Naive B cell (primary cell): ENCODE measurements at regions not wholly inside any gene's neighbourhood (a gene's known extent, or its start where the extent isn't known, plus 50 kb on each side); places are given as distances from the start of the nearest gene placed in this dataset.

Experiments
- ATAC-seq, 2 donors: fragments of 150-1000 bp; cut with Tn5 transposase; 2 replicates each; pipeline ENCODE4 v1.10.0; 2021; ENCODE audit warnings: low read depth in 2 of 2, mild to moderate bottlenecking in 2 of 2, moderate library complexity in 2 of 2
- DNase-seq: peaks from one replicate; pipeline ENCODE4 v3.0.0; 2022
- H3K27ac Mint-ChIP-seq, 6 donors: one replicate each; pipeline ENCODE4 v1.8.0; 2020 to 2022; ENCODE audit warnings: mild to moderate bottlenecking in 6 of 6, mixed read lengths in 6 of 6, moderate library complexity in 5 of 6, inconsistent platforms in 2 of 6
- H3K27me3 Mint-ChIP-seq, 3 donors: one replicate each; pipeline ENCODE4 v1.8.0; 2021 to 2022; ENCODE audit warnings: mixed read lengths in 3 of 3, mild to moderate bottlenecking in 1 of 3
- H3K36me3 Mint-ChIP-seq, 2 donors: one replicate each; pipeline ENCODE4 v1.8.0; 2020 to 2022; ENCODE audit warnings: mixed read lengths in 2 of 2, inconsistent platforms in 1 of 2, mild to moderate bottlenecking in 1 of 2
- H3K4me1 Mint-ChIP-seq, 3 donors: one replicate each; pipeline ENCODE4 v1.8.0; 2020 to 2022; ENCODE audit warnings: mixed read lengths in 3 of 3, inconsistent platforms in 1 of 3, mild to moderate bottlenecking in 1 of 3, moderate library complexity in 1 of 3
- H3K4me3 Mint-ChIP-seq, 8 donors: one replicate each; pipeline ENCODE4 v1.8.0; 2020 to 2022; ENCODE audit warnings: mild to moderate bottlenecking in 8 of 8, mixed read lengths in 8 of 8, moderate library complexity in 8 of 8, inconsistent platforms in 2 of 8
- H3K9me3 Mint-ChIP-seq, 7 donors: one replicate each; pipeline ENCODE4 v1.8.0; 2020 to 2022; ENCODE audit warnings: mixed read lengths in 7 of 7, mild to moderate bottlenecking in 5 of 7, inconsistent platforms in 2 of 7, moderate library complexity in 1 of 7

GRCh38 chr3:5445676-5446201, 258.2 kb downstream of the EDEM1 start:
- ATAC-seq = no peak
- Mint-ChIP-seq H3K27ac (no peak overlapping the region), H3K9me3 (peaks cover 0 to 16% (median 11%) of the 10 kb centered on the region in 7 donors), H3K4me1 (peaks cover 0 to 7% (median 0%) of the 10 kb centered on the region in 3 donors), H3K27me3 (peaks cover 4 to 14% (median 8%) of the 10 kb centered on the region in 3 donors), H3K4me3 (no peak overlapping the region), H3K36me3 (peaks cover 0 to 4% of the 10 kb centered on the region in 2 donors)
- no peak for DNase-seq

GRCh38 chr3:5448246-5448645, 260.7 kb downstream of the EDEM1 start:
- no peak for DNase-seq
- peaks cover 0 to 7% (median 0%) of the 10 kb centered on the region in 3 donors for H3K4me1 Mint-ChIP-seq
- peaks cover 4 to 14% (median 8%) of the 10 kb centered on the region in 3 donors for H3K27me3 Mint-ChIP-seq
- H3K9me3 Mint-ChIP-seq = peaks cover 0 to 16% (median 11%) of the 10 kb centered on the region in 7 donors
- no peak overlapping the region for H3K4me3 Mint-ChIP-seq
- no peak overlapping the region for H3K27ac Mint-ChIP-seq
- ATAC-seq = no peak
- peaks cover 0 to 4% of the 10 kb centered on the region in 2 donors for H3K36me3 Mint-ChIP-seq

DNA sequence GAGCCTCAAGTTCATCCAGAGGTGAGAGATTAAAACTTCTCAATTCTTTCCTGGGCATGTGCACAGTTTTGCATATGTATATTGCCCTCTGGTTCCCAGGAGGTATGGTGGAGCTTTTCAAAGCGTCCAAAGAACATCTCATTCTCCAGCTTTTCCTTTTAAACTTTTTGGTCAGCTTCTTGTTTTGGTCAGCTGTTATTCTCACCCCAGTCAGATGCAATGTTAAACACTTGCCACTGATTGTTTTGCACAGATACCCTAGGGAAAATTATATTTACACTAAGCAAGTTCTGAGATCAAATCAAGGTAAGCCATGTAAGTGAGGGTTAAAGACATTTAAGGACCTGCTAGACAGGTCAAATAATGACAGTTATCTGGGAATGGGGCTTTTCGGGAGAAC, 261.3 kb downstream of the EDEM1 start:
- peaks cover 0 to 7% (median 0%) of the 10 kb centered on the region in 3 donors for H3K4me1 Mint-ChIP-seq
- no peak for DNase-seq
- peaks cover 0 to 4% of the 10 kb centered on the region in 2 donors for H3K36me3 Mint-ChIP-seq
- no peak overlapping the region for H3K4me3 Mint-ChIP-seq
- peak overlapping the region in 1 of 6 donors; percentile 55 for H3K27ac Mint-ChIP-seq
- ATAC-seq = no peak
- peaks cover 0 to 16% (median 8%) of the 10 kb centered on the region in 7 donors for H3K9me3 Mint-ChIP-seq
- peaks cover 4 to 14% (median 10%) of the 10 kb centered on the region in 3 donors for H3K27me3 Mint-ChIP-seq

- H3K9me3 Mint-ChIP-seq = no peaks in the 10 kb centered on the region
- no peaks in the 10 kb centered on the region for H3K4me1 Mint-ChIP-seq
- peaks cover 0 to 8% (median 5%) of the 10 kb centered on the region in 3 donors for H3K27me3 Mint-ChIP-seq
- H3K4me3 Mint-ChIP-seq = no peak overlapping the region
- DNase-seq (no peak), ATAC-seq (no peak)
- no peak overlapping the region for H3K27ac Mint-ChIP-seq
- H3K36me3 Mint-ChIP-seq = no peaks in the 10 kb centered on the region
Observed at GRCh38 chr3:5456199-5456598, 268.7 kb downstream of the EDEM1 start.

DNA sequence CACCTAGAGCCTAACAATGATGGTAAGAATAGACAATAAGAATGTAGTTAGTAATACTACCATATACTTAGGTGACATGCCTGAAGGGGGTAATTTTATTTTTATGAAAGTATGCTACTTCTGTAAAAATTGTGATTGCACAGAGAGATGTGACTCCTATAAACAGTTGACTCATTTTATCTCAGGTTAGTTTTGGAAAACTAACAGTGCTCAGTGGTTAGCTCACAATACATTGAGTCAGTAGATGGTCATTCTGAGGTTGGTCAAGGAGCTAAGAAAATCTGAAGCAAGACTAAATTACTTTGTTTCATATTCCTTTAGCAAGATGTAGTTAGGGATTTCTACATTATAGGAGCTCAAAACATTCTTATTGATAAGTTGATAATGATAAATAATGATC, 271.0 kb downstream of the EDEM1 start:
- no peak for ATAC-seq
- no peak for DNase-seq
- Mint-ChIP-seq H3K4me3 (no peak overlapping the region), H3K9me3 (no peaks in the 10 kb centered on the region), H3K4me1 (no peaks in the 10 kb centered on the region), H3K36me3 (no peaks in the 10 kb centered on the region), H3K27ac (peak overlapping the region in 1 of 6 donors; percentile 23), H3K27me3 (peaks cover 0 to 11% (median 8%) of the 10 kb centered on the region in 3 donors)

DNA sequence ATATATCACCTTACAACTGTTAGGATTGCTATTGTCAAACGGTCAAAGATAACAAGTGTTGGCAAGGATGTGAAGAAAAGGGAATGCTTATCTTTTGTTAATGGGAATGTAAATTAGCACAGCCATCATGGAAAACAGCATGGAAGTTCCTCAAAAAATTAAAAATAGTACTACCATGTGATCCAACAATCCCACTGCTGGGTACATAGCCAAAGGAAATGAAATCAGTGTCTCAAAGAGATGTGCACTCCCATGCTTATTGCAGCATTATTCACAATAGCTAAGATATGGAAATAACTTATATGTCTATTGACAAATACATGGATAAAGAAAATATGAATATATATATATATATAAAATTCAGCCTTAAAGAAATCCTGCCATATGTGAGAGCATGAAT, 274.6 kb downstream of the EDEM1 start:
- peaks cover 0 to 9% (median 6%) of the 10 kb centered on the region in 3 donors for H3K27me3 Mint-ChIP-seq
- H3K27ac Mint-ChIP-seq = no peak overlapping the region
- no peak overlapping the region for H3K4me3 Mint-ChIP-seq
- ATAC-seq (no peak), DNase-seq (no peak)
- H3K4me1 Mint-ChIP-seq = peaks cover 0 to 4% (median 0%) of the 10 kb centered on the region in 3 donors
- no peaks in the 10 kb centered on the region for H3K36me3 Mint-ChIP-seq
- no peaks in the 10 kb centered on the region for H3K9me3 Mint-ChIP-seq

DNA sequence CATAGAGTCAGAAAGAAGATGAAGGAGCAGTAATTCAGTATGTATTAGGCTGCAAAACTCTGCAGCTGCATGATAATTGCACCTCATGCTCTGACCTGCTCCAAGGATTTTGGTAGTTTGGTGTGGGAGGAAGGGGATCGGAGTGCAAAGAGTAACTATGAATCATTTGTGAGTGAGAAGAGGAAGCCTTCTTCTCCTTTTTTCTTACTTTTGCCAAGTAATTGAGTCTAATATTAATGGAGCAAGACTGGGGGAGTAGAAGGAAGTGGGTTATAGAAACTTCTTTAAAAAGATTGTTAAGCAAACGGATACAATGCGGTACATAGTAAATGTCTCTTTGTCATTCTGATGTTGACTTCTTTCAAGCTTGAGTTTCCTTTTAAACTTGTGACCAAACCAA, 276.5 kb downstream of the EDEM1 start:
- H3K4me1 Mint-ChIP-seq = peaks cover 0 to 4% (median 0%) of the 10 kb centered on the region in 3 donors
- peaks cover 0 to 9% (median 6%) of the 10 kb centered on the region in 3 donors for H3K27me3 Mint-ChIP-seq
- ATAC-seq (no peak), DNase-seq (no peak)
- H3K36me3 Mint-ChIP-seq = no peaks in the 10 kb centered on the region
- H3K27ac Mint-ChIP-seq = peak overlapping the region in 1 of 6 donors; percentile 3
- H3K4me3 Mint-ChIP-seq = no peak overlapping the region
- H3K9me3 Mint-ChIP-seq = no peaks in the 10 kb centered on the region

GRCh38 chr3:5464649-5465048, 277.1 kb downstream of the EDEM1 start:
- peaks cover 0 to 4% (median 0%) of the 10 kb centered on the region in 3 donors for H3K4me1 Mint-ChIP-seq
- no peak overlapping the region for H3K4me3 Mint-ChIP-seq
- H3K9me3 Mint-ChIP-seq = peaks cover 0 to 1% (median 0%) of the 10 kb centered on the region in 7 donors
- H3K27ac Mint-ChIP-seq = no peak overlapping the region
- no peak for ATAC-seq
- peaks cover 4 to 9% (median 8%) of the 10 kb centered on the region in 3 donors for H3K27me3 Mint-ChIP-seq
- no peaks in the 10 kb centered on the region for H3K36me3 Mint-ChIP-seq
- DNase-seq = no peak

DNA sequence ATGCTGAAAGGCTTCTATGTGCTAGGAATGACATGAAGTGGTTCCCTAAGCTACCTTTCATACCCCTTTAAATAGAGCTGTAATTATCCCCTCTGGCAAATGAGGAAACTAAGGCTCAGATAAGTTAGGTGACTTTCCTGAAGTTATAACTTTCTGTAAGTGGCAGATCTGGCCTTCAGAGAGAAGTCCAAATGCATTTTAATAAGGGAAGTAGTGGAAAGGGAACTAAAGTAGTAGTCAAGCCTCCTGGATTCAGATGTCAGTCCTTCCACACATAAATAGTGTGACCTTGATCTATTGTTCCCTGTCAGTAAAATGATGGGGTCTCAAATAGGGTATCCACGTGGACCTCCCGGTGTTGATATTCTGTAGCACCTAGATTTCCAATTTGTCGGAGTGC, 277.7 kb downstream of the EDEM1 start:
- H3K4me3 Mint-ChIP-seq = no peak overlapping the region
- DNase-seq (no peak), ATAC-seq (no peak)
- H3K4me1 Mint-ChIP-seq = peaks cover 0 to 4% (median 0%) of the 10 kb centered on the region in 3 donors
- H3K36me3 Mint-ChIP-seq = no peaks in the 10 kb centered on the region
- no peak overlapping the region for H3K27ac Mint-ChIP-seq
- peaks cover 8 to 10% (median 9%) of the 10 kb centered on the region in 3 donors for H3K27me3 Mint-ChIP-seq
- peaks cover 0 to 1% (median 0%) of the 10 kb centered on the region in 7 donors for H3K9me3 Mint-ChIP-seq

DNA sequence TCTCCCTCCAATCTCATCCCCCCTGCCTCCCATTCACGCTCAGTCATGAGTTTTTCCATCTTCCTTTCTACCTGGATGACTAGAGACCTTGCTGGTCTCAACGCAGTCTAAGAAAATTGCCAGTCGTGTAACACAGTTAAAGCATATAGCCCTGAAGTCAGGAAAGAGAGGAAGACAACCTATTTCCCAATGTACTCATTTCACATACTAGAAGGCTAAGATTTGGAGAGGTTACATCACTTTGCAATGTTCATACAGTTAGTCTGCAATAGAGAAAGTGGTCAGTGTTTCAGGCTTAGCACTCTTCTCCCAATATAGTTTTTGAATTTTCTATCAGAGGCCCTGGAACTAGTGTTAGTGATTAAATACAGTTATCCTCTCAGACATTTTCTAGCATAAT, 278.6 kb downstream of the EDEM1 start:
- no peaks in the 10 kb centered on the region for H3K36me3 Mint-ChIP-seq
- H3K4me3 Mint-ChIP-seq = no peak overlapping the region
- peaks cover 0 to 4% (median 0%) of the 10 kb centered on the region in 3 donors for H3K4me1 Mint-ChIP-seq
- H3K27ac Mint-ChIP-seq = no peak overlapping the region
- peaks cover 0 to 1% (median 0%) of the 10 kb centered on the region in 7 donors for H3K9me3 Mint-ChIP-seq
- DNase-seq (no peak), ATAC-seq (no peak)
- peaks cover 8 to 10% (median 9%) of the 10 kb centered on the region in 3 donors for H3K27me3 Mint-ChIP-seq

DNA sequence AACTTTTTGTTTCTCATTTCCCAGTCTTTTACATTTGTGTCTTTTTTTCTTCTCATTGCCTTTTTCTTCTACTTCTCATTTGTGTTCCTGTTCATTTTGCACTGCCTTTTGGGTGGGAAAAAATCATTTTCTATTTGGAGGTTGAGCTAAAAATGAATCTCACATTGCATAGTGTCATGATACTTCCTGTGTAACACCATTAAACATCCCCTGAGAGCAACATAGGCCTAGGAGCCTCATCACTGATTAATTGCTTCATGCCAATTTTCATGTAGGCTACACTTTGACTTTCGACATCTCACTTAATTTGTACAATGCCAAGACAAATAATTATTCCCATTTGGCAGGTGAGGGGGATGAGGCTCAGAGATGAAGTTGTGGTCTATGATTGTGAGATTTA, 279.2 kb downstream of the EDEM1 start:
- H3K4me1 Mint-ChIP-seq = peaks cover 0 to 4% (median 0%) of the 10 kb centered on the region in 3 donors
- peaks cover 8 to 10% (median 9%) of the 10 kb centered on the region in 3 donors for H3K27me3 Mint-ChIP-seq
- no peak for ATAC-seq
- H3K36me3 Mint-ChIP-seq = no peaks in the 10 kb centered on the region
- H3K27ac Mint-ChIP-seq = no peak overlapping the region
- peaks cover 0 to 1% (median 0%) of the 10 kb centered on the region in 7 donors for H3K9me3 Mint-ChIP-seq
- no peak for DNase-seq
- no peak overlapping the region for H3K4me3 Mint-ChIP-seq

DNA sequence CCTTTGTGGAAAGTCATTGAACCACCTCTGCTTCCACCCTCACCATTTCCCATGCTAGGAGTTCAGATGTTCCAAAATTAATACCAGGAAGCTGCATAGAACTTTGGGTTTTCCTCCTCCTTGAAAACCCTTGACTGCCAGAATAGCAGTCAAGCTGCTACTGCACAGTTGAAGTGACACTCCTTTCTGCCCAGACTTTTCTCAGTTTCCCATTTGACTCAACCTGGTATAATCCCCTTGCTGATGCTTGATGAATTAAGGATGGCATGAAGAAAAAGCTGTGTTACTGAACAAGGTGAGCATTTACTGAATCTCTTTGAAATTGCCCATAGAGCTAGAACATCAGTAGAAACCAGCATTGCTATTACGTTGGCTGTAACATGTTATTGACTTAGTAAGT, 286.0 kb downstream of the EDEM1 start:
- Mint-ChIP-seq H3K4me1 (no peaks in the 10 kb centered on the region), H3K27me3 (peaks cover 4 to 8% (median 5%) of the 10 kb centered on the region in 3 donors), H3K27ac (no peak overlapping the region), H3K4me3 (no peak overlapping the region), H3K36me3 (no peaks in the 10 kb centered on the region), H3K9me3 (peaks cover 0 to 1% (median 0%) of the 10 kb centered on the region in 7 donors)
- DNase-seq (no peak), ATAC-seq (no peak)

GRCh38 chr3:5476403-5476802, 288.9 kb downstream of the EDEM1 start:
- no peaks in the 10 kb centered on the region for H3K36me3 Mint-ChIP-seq

GRCh38 chr3:5479229-5479799, 291.8 kb downstream of the EDEM1 start:
- ATAC-seq = no peak
- Mint-ChIP-seq H3K4me1 (no peaks in the 10 kb centered on the region), H3K27me3 (peaks cover 0 to 5% (median 0%) of the 10 kb centered on the region in 3 donors), H3K36me3 (no peaks in the 10 kb centered on the region), H3K27ac (peak overlapping the region in 1 of 6 donors; percentile 38), H3K9me3 (peaks cover 0 to 2% (median 0%) of the 10 kb centered on the region in 7 donors), H3K4me3 (no peak overlapping the region)
- no peak for DNase-seq

More at GRCh38 chr3:5476403-5476802, 288.9 kb downstream of the EDEM1 start:
- no peak for ATAC-seq
- Mint-ChIP-seq H3K4me1 (no peaks in the 10 kb centered on the region), H3K9me3 (peaks cover 0 to 2% (median 0%) of the 10 kb centered on the region in 7 donors), H3K4me3 (no peak overlapping the region), H3K27me3 (peaks cover 0 to 5% (median 0%) of the 10 kb centered on the region in 3 donors), H3K27ac (no peak overlapping the region)
- DNase-seq = no peak
